ENCODE measurements at regions not wholly inside any gene's neighbourhood (a gene's known extent, or its start where the extent isn't known, plus 50 kb on each side); places are given as distances from the start of the nearest gene placed in this dataset.

DNA sequence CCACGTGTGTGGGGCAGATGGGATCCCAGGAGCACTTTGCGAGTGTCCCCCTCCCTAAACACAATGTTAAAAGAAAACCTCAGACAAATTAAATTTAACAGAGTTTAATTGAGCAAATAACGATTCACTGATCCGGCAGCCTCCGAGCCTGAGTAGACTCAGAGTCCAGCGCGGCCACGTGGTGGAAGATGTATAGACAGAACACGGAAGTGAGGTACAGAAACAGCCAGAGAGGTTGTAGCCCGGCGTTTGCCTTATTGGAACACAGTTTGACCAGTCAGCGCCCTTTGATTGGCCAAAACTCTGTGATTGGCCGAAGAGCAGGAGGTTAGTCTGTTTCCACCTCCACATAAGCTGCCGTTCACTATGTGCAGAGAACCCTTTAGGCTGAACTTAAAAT lies 363.0 kb upstream of the IRX2 start:
- no peak overlapping the region for H3K4me3 ChIP-seq (replicated peaks in 1 of 4; ENCODE audit: control extremely low read depth in 1 of 4, insufficient read depth in 1 of 4, low read depth in 3 of 4, low read length in 4 of 4)
- TF ChIP-seq, protein P1, sequence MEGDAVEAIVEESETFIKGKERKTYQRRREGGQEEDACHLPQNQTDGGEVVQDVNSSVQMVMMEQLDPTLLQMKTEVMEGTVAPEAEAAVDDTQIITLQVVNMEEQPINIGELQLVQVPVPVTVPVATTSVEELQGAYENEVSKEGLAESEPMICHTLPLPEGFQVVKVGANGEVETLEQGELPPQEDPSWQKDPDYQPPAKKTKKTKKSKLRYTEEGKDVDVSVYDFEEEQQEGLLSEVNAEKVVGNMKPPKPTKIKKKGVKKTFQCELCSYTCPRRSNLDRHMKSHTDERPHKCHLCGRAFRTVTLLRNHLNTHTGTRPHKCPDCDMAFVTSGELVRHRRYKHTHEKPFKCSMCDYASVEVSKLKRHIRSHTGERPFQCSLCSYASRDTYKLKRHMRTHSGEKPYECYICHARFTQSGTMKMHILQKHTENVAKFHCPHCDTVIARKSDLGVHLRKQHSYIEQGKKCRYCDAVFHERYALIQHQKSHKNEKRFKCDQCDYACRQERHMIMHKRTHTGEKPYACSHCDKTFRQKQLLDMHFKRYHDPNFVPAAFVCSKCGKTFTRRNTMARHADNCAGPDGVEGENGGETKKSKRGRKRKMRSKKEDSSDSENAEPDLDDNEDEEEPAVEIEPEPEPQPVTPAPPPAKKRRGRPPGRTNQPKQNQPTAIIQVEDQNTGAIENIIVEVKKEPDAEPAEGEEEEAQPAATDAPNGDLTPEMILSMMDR (conservative IDR thresholded peaks at IDR 0.05 in 1 of 2, IDR thresholded peaks at IDR 0.05 in 1 of 2; ENCODE audit: low read depth in 1 of 2, low read length in 2 of 2) = no peak
- TF ChIP-seq EZH2 (IDR thresholded peaks at IDR 0.05; ENCODE audit: low read length, missing control alignments) = no peak
- no peaks in the 10 kb centered on the region for H3K9me3 ChIP-seq (ENCODE audit: control insufficient read depth, insufficient read depth, low read depth, low read length)

DNA sequence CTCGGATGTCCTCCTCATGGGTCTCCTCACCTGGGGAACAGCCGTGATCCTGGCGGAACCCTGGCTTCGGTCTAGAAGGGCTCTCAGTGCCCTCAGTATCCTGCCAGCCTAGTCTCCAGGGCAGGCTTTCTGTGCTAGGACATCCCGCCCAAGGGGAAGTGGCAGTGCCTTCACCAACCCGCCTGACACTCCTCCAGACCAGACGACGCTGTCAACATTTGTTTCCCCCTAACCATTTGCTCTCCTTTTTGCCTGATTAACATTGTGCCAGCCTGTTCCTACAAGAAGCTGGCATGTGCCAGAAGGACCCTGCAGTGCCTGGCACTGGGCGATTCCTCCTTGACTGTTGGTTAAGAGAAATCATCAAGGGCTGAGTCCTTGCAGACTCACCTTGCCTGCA lies 358.9 kb upstream of the IRX2 start:
- no peak for TF ChIP-seq EZH2 (IDR thresholded peaks at IDR 0.05; ENCODE audit: low read length, missing control alignments)
- TF ChIP-seq, protein P1 (conservative IDR thresholded peaks at IDR 0.05 in 1 of 2, IDR thresholded peaks at IDR 0.05 in 1 of 2; ENCODE audit: low read depth in 1 of 2, low read length in 2 of 2) = no peak
- Histone ChIP-seq H3K27me3 (ENCODE audit: control insufficient read depth, insufficient read depth, low read length) (no peaks in the 10 kb centered on the region), H3K36me3 (ENCODE audit: control insufficient read depth, insufficient read depth, low read length) (no peaks in the 10 kb centered on the region), H3K4me2 (ENCODE audit: extremely low read depth, insufficient read depth, low read length) (no peak overlapping the region), H3K27ac (ENCODE audit: insufficient read depth, low read length) (no peak overlapping the region), H3K79me2 (ENCODE audit: control insufficient read depth, insufficient read depth, low read length) (no peaks in the 10 kb centered on the region), H4K20me1 (ENCODE audit: control insufficient read depth, extremely low read depth, insufficient read depth, low read length) (no peaks in the 10 kb centered on the region), H3K9ac (ENCODE audit: insufficient read depth, low read length) (no peak overlapping the region), H2AFZ (ENCODE audit: low read length) (no peak overlapping the region), H3K4me3 (replicated peaks in 1 of 4; ENCODE audit: control extremely low read depth in 1 of 4, insufficient read depth in 1 of 4, low read depth in 3 of 4, low read length in 4 of 4) (no peak overlapping the region), H3K9me3 (ENCODE audit: control insufficient read depth, insufficient read depth, low read depth, low read length) (no peaks in the 10 kb centered on the region), H3K4me1 (ENCODE audit: control insufficient read depth, extremely low read depth, insufficient read depth, low read length) (no peaks in the 10 kb centered on the region)
- no peak for DNase-seq (ENCODE audit: low read depth in 2 of 2)

More for the DNA sequence above, 363.0 kb upstream of the IRX2 start:
- H3K27ac ChIP-seq (ENCODE audit: insufficient read depth, low read length) = no peak overlapping the region
- H4K20me1 ChIP-seq (ENCODE audit: control insufficient read depth, extremely low read depth, insufficient read depth, low read length) = no peaks in the 10 kb centered on the region
- no peak overlapping the region for H2AFZ ChIP-seq (ENCODE audit: low read length)
- H3K4me1 ChIP-seq (ENCODE audit: control insufficient read depth, extremely low read depth, insufficient read depth, low read length) = no peaks in the 10 kb centered on the region
- H3K36me3 ChIP-seq (ENCODE audit: control insufficient read depth, insufficient read depth, low read length) = no peaks in the 10 kb centered on the region
- no peaks in the 10 kb centered on the region for H3K79me2 ChIP-seq (ENCODE audit: control insufficient read depth, insufficient read depth, low read length)
- no peak overlapping the region for H3K4me2 ChIP-seq (ENCODE audit: extremely low read depth, insufficient read depth, low read length)
- H3K27me3 ChIP-seq (ENCODE audit: control insufficient read depth, insufficient read depth, low read length) = no peaks in the 10 kb centered on the region
- no peak for DNase-seq (ENCODE audit: low read depth in 2 of 2)
- H3K9ac ChIP-seq (ENCODE audit: insufficient read depth, low read length) = no peak overlapping the region

DNA sequence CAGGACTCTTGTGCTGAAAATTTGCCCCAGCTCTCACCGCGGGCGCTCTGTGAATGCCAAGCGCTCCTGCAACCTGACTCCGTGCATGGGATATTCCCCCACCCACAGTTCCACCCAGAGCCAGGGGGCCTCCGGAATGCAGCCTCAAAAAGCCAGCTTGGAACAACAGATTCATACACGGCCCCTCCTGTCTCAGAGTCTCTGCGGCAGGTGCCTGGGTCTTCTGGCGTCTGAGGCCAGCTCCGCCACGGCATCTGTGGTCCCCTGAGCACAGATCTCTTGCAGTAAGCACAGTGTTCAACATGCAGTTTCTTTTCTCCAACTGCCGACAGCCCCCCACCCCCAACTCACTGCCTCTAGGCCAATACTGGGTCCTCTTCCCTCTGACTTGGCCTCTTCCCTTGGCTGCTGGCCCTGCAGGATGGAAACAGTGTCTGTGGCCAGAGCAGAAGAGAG lies 355.7 kb upstream of the IRX2 start:
- no peak overlapping the region for H3K4me2 ChIP-seq (ENCODE audit: extremely low read depth, insufficient read depth, low read length)
- H3K9ac ChIP-seq (ENCODE audit: insufficient read depth, low read length) = no peak overlapping the region
- DNase-seq (ENCODE audit: low read depth in 2 of 2) = no peak
- TF ChIP-seq, protein P1 (conservative IDR thresholded peaks at IDR 0.05 in 1 of 2, IDR thresholded peaks at IDR 0.05 in 1 of 2; ENCODE audit: low read depth in 1 of 2, low read length in 2 of 2) = no peak
- TF ChIP-seq EZH2 (IDR thresholded peaks at IDR 0.05; ENCODE audit: low read length, missing control alignments) = no peak
- no peaks in the 10 kb centered on the region for H3K9me3 ChIP-seq (ENCODE audit: control insufficient read depth, insufficient read depth, low read depth, low read length)
- H3K79me2 ChIP-seq (ENCODE audit: control insufficient read depth, insufficient read depth, low read length) = no peaks in the 10 kb centered on the region
- H3K27ac ChIP-seq (ENCODE audit: insufficient read depth, low read length) = no peak overlapping the region
- H2AFZ ChIP-seq (ENCODE audit: low read length) = no peak overlapping the region
- H3K4me3 ChIP-seq (replicated peaks in 1 of 4; ENCODE audit: control extremely low read depth in 1 of 4, insufficient read depth in 1 of 4, low read depth in 3 of 4, low read length in 4 of 4) = no peak overlapping the region
- no peaks in the 10 kb centered on the region for H3K36me3 ChIP-seq (ENCODE audit: control insufficient read depth, insufficient read depth, low read length)
- H3K4me1 ChIP-seq (ENCODE audit: control insufficient read depth, extremely low read depth, insufficient read depth, low read length) = no peaks in the 10 kb centered on the region
- H3K27me3 ChIP-seq (ENCODE audit: control insufficient read depth, insufficient read depth, low read length) = no peaks in the 10 kb centered on the region
- H4K20me1 ChIP-seq (ENCODE audit: control insufficient read depth, extremely low read depth, insufficient read depth, low read length) = no peaks in the 10 kb centered on the region
